ENCODE measurements at regions not wholly inside any gene's neighbourhood (a gene's known extent, or its start where the extent isn't known, plus 50 kb on each side); places are given as distances from the start of the nearest gene placed in this dataset.

DNA sequence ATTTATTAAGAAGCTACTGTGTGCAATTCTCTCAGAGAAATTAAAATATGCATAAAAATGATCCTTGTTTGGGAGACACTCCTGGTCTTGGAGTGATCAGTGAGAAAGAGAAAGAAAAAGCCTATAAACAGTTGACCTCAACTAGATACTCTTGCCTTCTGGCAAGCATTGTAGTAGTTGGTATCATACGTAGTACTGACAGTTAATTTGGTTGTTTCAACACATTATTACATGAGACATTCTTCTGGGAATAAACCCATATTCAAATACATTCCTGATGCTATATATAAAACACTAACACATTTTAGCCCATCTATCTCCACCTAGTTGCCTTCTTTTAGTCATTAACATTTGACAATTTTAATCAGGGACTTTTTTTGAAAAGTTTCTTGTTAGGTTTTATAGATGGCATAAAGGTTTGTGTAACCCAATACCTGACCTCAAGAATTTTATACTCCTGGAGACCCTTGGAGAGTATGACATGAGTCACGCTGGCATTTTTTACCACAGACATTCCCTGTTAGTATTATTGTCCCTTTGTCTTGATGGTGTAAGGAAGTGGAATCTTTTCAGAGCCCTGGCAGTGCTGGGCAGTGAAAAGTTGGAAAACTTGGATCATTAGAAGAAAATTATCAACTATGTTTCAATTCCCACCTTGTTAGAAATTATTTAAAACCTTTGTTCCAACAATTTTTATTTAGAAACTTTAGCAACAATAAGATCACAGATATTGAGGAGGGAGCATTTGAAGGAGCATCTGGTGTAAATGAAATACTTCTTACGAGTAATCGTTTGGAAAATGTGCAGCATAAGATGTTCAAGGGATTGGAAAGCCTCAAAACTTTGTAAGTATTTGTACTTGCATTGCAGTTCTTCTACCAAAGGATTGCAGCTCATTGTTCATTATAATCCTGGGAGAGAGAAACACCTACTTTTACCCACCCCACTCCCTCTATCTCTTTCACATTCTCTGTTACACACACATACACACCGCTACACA, 167.1 kb upstream of the PACRGL start:
- DNase-seq: no peak

DNA sequence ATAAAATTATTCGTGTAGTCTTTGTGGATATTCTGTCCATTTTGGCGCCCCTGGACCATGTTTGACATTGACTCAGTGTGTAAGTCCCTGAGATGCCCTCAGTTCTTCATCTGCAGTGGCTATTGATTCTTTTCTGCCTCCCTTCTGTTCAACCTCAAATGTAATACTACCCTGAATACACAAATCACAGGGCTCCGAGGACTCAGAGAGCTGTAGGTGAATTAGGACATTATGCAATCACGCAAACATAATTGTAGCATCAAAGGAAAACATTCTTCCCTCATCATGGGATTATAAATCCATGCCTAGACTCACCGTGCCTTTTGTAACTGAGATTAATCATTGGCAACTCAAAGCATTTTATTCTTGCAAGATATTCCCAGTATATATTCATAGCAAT, 161.4 kb upstream of the PACRGL start:
- DNase-seq: no peak

DNA sequence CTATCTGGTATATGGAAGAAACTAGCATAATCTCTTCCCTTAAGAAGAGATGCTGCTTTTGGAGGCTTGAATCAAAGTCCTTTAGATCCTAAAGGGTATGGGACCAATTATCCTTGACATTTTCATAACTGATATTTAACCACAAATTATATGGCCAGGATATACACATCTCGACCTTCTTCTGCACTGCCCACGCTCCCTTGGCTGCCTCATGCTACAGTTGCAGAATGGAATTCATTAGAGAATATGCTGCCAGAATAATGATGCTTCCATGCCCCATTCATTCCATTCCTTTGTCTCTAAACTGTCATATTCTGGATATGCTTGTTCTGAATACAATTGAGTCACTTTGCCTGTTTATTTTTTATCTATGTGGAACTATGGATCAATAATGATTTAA, 157.1 kb upstream of the PACRGL start:
- DNase-seq: no peak

GRCh38 chr4:20544645-20545044, 155.6 kb upstream of the PACRGL start:
- DNase-seq: no peak

GRCh38 chr4:20552004-20552403, 148.3 kb upstream of the PACRGL start:
- DNase-seq: no peak

DNA sequence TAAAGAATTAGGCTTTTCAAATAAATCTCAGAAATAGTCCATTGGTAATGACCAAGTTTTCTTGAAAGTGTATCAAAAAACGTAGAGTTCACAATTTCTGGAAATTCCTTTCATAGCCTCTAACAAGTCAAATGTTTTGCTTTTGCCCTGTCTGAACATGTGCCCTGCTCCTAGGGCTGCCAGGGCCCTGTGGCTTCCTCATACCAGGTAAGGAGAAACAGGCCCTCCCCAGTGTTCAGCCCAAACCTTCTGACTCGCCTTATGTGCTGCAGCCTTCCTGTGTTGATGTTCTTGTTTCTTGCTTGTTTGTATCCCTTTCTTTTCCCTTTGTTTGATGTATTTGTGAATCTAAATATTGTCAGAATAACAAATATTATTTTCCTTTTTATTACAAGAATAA, 146.1 kb upstream of the PACRGL start:
- DNase-seq: no peak

DNA sequence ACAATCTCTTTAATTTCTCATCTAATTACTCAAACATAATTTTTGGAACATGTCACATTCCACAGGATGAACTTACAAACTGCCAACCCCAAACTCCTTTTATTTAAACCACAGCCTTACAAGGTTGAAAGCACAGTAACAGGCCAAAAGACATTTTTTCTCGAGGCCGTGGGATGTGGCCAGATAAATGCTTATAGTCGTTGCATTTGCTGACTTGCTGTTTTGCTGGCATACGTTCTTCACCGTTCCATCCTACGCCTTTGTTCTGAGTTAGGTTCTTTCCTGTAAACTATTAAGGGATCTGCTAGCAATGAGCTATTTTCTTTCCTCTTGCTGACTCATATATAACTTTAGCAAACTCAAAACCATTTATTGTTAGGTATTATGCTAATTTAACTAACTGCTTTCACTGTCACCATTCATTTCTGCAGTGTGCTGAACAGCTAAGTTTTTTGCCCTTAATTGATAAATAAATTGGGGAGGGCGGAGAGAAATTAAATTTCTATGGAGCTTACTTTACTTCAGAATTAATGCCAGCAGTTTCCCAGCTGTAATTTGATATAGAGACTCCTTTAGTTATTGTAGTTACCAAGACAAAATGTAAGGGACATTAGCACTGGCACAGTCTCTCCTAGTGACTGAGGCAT, 135.1 kb upstream of the PACRGL start:
- DNase-seq: no peak

- DNase-seq: no peak
These were observed 129.1 kb upstream of the PACRGL start for GRCh38 chr4:20570981-20571715.

- DNase-seq: no peak
These were observed 127.3 kb upstream of the PACRGL start for GRCh38 chr4:20572976-20573375.

GRCh38 chr4:20574986-20575385, 125.3 kb upstream of the PACRGL start:
- DNase-seq: no peak

- DNase-seq: no peak
These were observed 124.8 kb upstream of the PACRGL start for GRCh38 chr4:20575486-20575885.

GRCh38 chr4:20576861-20577260, 123.4 kb upstream of the PACRGL start:
- no peak for DNase-seq

DNA sequence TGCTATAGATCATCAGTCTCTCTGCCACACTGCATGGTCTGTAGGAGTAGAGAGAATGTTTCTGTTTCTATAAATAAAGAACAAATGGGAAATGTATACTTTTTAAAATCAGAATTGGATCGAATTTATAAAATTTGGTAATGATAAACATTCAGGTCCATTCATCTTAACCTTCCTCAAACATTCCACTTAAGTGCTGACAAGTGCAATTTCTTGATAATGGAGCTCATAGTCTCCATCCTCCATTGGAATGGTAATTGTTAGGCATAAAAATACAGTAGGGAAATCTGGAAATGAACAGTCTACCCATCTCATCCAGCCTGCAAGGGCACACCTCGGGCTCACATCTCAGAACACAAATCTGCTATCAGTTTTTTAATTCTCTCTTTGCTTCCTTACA, 122.6 kb upstream of the PACRGL start:
- DNase-seq: no peak

- DNase-seq: no peak
These were observed 119.4 kb upstream of the PACRGL start for GRCh38 chr4:20580907-20581306.

GRCh38 chr4:20589436-20589835, 110.8 kb upstream of the PACRGL start:
- no peak for DNase-seq

DNA sequence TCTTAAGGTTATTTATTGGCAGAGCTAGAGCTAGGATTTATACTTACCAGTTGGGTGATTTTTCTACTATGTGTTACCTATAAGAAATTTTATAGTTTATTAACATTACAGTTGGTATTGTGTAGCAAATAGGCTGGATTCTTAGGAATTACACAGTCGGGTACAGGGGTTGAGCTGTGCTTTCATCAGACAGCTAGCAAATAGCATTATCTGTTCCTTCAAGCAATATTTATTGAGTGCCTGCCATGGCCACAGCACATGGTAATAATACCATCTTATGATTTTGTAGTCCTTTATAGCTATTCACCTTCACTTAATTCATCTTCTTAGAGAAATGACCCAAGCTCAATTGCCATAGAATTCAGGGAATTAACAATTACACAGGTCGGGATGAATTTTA, 109.4 kb upstream of the PACRGL start:
- no peak for DNase-seq

DNA sequence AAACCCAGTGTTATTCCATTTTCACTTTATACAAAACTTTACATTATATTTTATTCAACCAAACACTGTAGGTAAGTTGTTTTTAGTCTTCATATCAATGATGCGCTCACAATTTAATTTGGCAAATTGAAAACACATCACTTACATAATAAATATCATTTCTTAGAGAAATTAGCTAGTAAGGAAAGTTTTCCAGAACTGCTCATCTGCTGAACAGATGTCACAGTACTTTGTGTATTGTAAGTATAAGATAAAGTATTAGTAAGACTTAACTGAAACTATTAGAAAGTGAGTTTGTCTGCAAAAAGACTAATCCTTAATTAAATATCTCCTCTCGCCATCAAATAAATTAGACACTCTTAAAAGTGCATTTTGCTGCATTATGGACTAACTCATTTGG, 108.7 kb upstream of the PACRGL start:
- no peak for DNase-seq

DNA sequence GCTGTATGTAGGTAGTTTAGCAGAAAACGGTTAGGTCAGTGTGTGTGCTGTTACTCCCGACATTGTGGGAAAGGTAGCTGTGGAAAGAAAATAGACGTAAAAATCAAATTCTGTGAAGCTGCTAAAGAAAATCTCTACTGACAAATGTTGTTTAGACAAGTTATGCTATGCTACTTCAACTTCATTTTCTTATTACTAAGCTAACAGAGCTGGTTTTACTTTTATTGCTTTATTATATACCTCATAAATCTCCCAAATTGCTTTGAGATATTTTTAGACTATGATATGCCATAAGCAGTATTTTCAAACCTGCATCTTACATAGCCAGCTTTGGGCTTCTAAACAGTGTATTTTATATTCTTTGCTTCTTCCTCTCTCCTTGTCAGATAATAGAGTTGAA, 108.2 kb upstream of the PACRGL start:
- no peak for DNase-seq

GRCh38 chr4:20592663-20593062, 107.6 kb upstream of the PACRGL start:
- no peak for DNase-seq

DNA sequence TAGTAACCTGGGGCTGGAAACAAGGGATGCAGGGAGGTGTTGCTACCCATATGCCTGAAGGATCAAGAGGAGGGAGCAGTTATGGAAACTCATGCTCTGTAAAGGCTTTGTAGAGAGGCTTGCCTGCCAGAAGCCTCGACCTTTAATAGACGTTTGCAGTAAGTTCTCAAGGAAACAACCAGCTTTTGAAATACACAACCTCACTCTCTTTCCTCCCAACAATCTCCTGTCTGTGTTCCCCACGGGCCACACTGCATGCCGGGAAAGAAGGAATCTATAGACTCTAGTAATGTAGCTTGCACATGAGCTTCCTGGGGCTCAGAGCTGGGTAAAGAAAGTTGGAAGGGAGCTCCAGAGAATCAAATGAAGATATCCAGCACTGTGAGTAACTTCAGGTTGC, 101.6 kb upstream of the PACRGL start:
- no peak for DNase-seq

- no peak for DNase-seq
These were observed 96.5 kb upstream of the PACRGL start for GRCh38 chr4:20603671-20604313.

DNA sequence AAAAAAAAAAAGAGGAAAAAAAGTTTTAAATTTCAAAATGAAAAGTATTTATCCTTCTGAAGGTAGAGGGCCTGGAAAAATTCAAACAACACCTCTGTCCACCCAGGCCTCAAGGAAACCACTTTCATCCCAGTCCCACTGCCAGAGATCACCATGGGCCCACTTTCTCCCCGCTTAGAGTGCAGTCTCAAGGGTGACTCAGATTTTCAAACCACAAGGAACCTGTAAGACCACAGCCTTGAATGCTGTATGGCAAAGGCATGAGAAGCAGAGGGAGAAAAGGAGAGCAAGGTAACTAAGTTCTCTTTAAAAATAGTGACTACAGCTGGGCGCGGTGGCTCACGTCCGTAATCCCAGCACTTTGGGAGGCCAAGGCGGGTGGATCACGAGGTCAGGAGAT, 87.9 kb upstream of the PACRGL start:
- no peak for DNase-seq

DNA sequence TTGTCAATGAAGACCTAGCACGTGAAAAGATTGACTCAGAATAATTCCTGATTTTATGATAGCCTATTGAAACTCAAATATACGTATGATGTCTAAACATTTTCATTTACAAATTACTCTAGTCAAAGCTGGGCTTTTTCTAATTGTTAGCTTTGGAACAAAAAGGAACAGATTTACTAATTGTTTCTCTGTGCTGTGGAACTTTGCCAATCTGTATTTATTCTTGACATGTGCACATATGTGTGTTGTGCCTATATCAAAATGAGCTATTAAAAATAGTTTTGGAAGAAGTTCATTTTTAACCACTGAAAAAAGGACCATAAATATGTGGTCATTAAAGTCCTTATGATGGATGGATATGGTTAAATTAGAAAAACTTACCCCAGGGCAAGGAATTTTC, 85.4 kb upstream of the PACRGL start:
- no peak for DNase-seq

Data from 8988T (cell line).